K562 (cell line): ENCODE measurements at regions not wholly inside any gene's neighbourhood (a gene's known extent, or its start where the extent isn't known, plus 50 kb on each side); places are given as distances from the start of the nearest gene placed in this dataset.

Experiments
- HBP1 ChIP-seq: fragments of 450-650 bp; formaldehyde crosslinking; IDR thresholded peaks from 2 replicates; pipeline ENCODE4 v1.4.0; 2022; ENCODE audit warnings: missing genetic modification characterization
- L3MBTL2 ChIP-seq: fragments of 450-650 bp; IDR thresholded peaks from 2 replicates; pipeline ENCODE4 v1.6.1; 2016; ENCODE audit warnings: mild to moderate bottlenecking, moderate library complexity
- MAFK ChIP-seq: IDR thresholded peaks from 2 replicates; pipeline ENCODE4 v1.6.1; 2011; ENCODE audit warnings: low read length, improper control_type of control experiment
- MCM5 ChIP-seq: fragments of 450-650 bp; IDR thresholded peaks from 2 replicates; pipeline ENCODE4 v1.6.1; 2016; ENCODE audit warnings: low read depth
- RCOR1 ChIP-seq, 2 experiments: IDR thresholded peaks; 2 replicates each; pipeline ENCODE4 v1.6.1; 2012; ENCODE audit warnings: low read depth in 2 of 2, low read length in 2 of 2, borderline replicate concordance in 1 of 2, improper control_type of control experiment in 1 of 2
- ZNF830 ChIP-seq: fragments of 250-450 bp; sonication (Bioruptor Pico); IDR thresholded peaks from 2 replicates; pipeline ENCODE4 v1.5.0; 2021; ENCODE audit warnings: mild to moderate bottlenecking

DNA sequence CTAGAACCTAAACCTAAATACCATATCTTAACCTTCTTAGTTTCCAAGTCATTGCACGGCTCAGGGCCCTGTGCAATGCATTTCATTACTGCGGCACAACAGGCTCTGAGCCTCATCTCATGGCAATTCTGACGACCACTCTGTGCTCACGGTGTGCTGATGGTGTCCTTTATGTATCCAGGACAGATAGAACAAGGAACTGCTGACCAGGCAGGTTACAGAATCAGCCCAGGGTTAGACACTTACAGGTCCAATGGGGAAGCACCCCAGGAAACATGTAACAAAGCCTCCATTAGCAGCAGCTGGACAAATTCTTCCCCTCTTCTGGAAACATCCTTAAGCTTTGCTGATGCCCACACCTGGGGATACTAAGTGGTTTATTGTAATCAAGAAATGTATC lies 91.9 kb upstream of the NSMCE3 start:
- TF ChIP-seq RCOR1 (IDR thresholded peaks at IDR 0.05; ENCODE audit: borderline replicate concordance in 1 of 2, low read depth in 2 of 2, low read length in 2 of 2), result no peak
- no peak for TF ChIP-seq HBP1 (CRISPR knock-in tag)
- no peak for TF ChIP-seq MAFK
- TF ChIP-seq ZNF830 (CRISPR knock-in tag), result no peak
- no peak for TF ChIP-seq MCM5
- TF ChIP-seq L3MBTL2, result no peak
